Adrenal gland (tissue), 5 donors: ENCODE measurements at regions not wholly inside any gene's neighbourhood (a gene's known extent, or its start where the extent isn't known, plus 50 kb on each side); places are given as distances from the start of the nearest gene placed in this dataset.

ENCODE experiments used
- CTCF ChIP-seq, 6 experiments: fragments of 450-650 bp in 4 of 6; fragments of 200-600 bp in 2 of 6; sonication (generic) in 1 of 6; IDR thresholded peaks; 1 replicate in 5 of 6; 2 replicates in 1 of 6; pipeline versions ENCODE4 v1.5.1 to v1.8.0; 2016 to 2021; ENCODE audit warnings: antibody characterized with exemption in 6 of 6, mild to moderate bottlenecking in 2 of 6, moderate library complexity in 1 of 6
- POLR2A ChIP-seq, 2 donors: fragments of 450-650 bp; IDR thresholded peaks; one replicate each; pipeline ENCODE4 v1.6.1; 2017; ENCODE audit warnings: antibody characterized with exemption in 2 of 2, mild to moderate bottlenecking in 2 of 2, moderate library complexity in 1 of 2
- donor health status: DM: no; HTN: no; CAD: no.

GRCh38 chr16:59030923-59031485 is 296.9 kb upstream of the GOT2 start:
- TF ChIP-seq CTCF (IDR thresholded peaks at IDR 0.05): no peak
- TF ChIP-seq POLR2A (IDR thresholded peaks at IDR 0.05): no peak
